Cardiac fibroblast (primary cell): ENCODE measurements at regions not wholly inside any gene's neighbourhood (a gene's known extent, or its start where the extent isn't known, plus 50 kb on each side); places are given as distances from the start of the nearest gene placed in this dataset.

Experiments
- DNase-seq, 2 donors: peaks; one replicate each; pipeline versions ENCODE4 v3.0.0 to v3.0.0-alpha.2; 2010; ENCODE audit warnings: low read depth in 2 of 2
- H3K4me3 ChIP-seq, 2 donors: replicated peaks in 1 of 2; 1 replicate in 1 of 2; 2 replicates in 1 of 2; pipeline ENCODE4 v1.5.1; 2011; ENCODE audit warnings: low read depth in 2 of 2, low read length in 2 of 2, mild to moderate bottlenecking in 2 of 2, moderate library complexity in 1 of 2
- CTCF ChIP-seq: IDR thresholded peaks from one replicate; pipeline ENCODE4 v1.5.1; 2011; ENCODE audit warnings: low read depth, mild to moderate bottlenecking, low read length, inconsistent platforms

GRCh38 chr12:90152897-90153624, 444.4 kb upstream of the ATP2B1 start:
- no peak for TF ChIP-seq CTCF
- peak in 1 of 2 donors; percentile 13 for DNase-seq
- H3K4me3 ChIP-seq: no peak overlapping the region

- TF ChIP-seq CTCF: no peak
- no peak overlapping the region for H3K4me3 ChIP-seq
- DNase-seq: peak in 1 of 2 donors; percentile 6
These were observed 442.9 kb upstream of the ATP2B1 start for GRCh38 chr12:90151491-90152015.

- DNase-seq: no peak
- no peak for TF ChIP-seq CTCF
These were observed 440.8 kb upstream of the ATP2B1 start for GRCh38 chr12:90149453-90149852.

GRCh38 chr12:90129366-90130030, 420.9 kb upstream of the ATP2B1 start:
- TF ChIP-seq CTCF: no peak
- no peak overlapping the region for H3K4me3 ChIP-seq
- DNase-seq: no peak

More at GRCh38 chr12:90149453-90149852, 440.8 kb upstream of the ATP2B1 start:
- no peak overlapping the region for H3K4me3 ChIP-seq

- DNase-seq: no peak
- no peak for TF ChIP-seq CTCF
These were observed 419.9 kb upstream of the ATP2B1 start for GRCh38 chr12:90128526-90128925.

GRCh38 chr12:90126125-90126524, 417.5 kb upstream of the ATP2B1 start:
- no peak for TF ChIP-seq CTCF
- no peak for DNase-seq
- no peak overlapping the region for H3K4me3 ChIP-seq

More at GRCh38 chr12:90128526-90128925, 419.9 kb upstream of the ATP2B1 start:
- no peak overlapping the region for H3K4me3 ChIP-seq
